GM12873 (cell line): ENCODE measurements at regions not wholly inside any gene's neighbourhood (a gene's known extent, or its start where the extent isn't known, plus 50 kb on each side); places are given as distances from the start of the nearest gene placed in this dataset.

Experiments
- CTCF ChIP-seq: IDR thresholded peaks from 2 replicates; pipeline ENCODE4 v1.5.1; 2012; ENCODE audit warnings: low read depth, mild to moderate bottlenecking, moderate library complexity, low read length, control low read depth; ENCODE audit not compliant: insufficient read depth; ENCODE audit errors: missing control alignments

GRCh38 chr1:228927946-228928898 is 192.9 kb downstream of the RHOU start:
- no peak for TF ChIP-seq CTCF

GRCh38 chr1:228929476-228930027 is 194.3 kb downstream of the RHOU start:
- no peak for TF ChIP-seq CTCF

GRCh38 chr1:228930479-228930957 is 195.2 kb downstream of the RHOU start:
- no peak for TF ChIP-seq CTCF

- TF ChIP-seq CTCF = no peak
Observed at GRCh38 chr1:228933753-228934152, 198.5 kb downstream of the RHOU start.

- TF ChIP-seq CTCF = no peak
Observed at GRCh38 chr1:228935198-228935663, 200.0 kb downstream of the RHOU start.

- no peak for TF ChIP-seq CTCF
Observed at GRCh38 chr1:228935855-228936727, 200.8 kb downstream of the RHOU start.
